ENCODE measurements at regions not wholly inside any gene's neighbourhood (a gene's known extent, or its start where the extent isn't known, plus 50 kb on each side); places are given as distances from the start of the nearest gene placed in this dataset.

DNA sequence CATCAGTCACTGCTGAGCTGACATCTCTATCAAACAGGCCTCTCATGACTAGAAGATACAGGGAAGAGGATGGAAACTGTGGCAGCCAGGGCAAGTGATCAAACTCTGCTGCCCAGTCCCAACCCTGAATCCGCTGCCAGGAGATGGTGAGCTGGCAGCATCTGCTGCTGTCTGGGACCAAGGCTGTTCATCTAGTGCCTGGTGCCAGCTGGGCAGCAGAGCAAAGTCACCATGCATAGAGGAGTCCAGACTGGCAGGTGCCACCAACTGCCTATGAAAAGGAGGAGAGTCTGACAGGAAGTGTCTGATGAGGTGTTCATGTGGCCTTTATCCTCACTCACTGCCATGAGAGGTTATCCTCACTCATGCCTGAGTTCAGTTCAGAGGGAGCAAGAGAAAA lies 518.9 kb downstream of the MID1IP1 start:
- Histone ChIP-seq H3K4me2 (no peak overlapping the region), H3K9me2 (no peaks in the 10 kb centered on the region), H4K20me1 (ENCODE audit: insufficient read depth) (no peaks in the 10 kb centered on the region), H3K36me3 (replicated peaks in 1 of 2; ENCODE audit: control insufficient read depth in 1 of 2, insufficient read depth in 2 of 2, low read length in 1 of 2) (no peaks in the 10 kb centered on the region), H3K4me1 (ENCODE audit: control insufficient read depth in 1 of 2, insufficient read depth in 2 of 2, low read depth in 1 of 2, low read length in 1 of 2) (peaks cover 0 to 7% of the 10 kb centered on the region in 2 experiments; a peak in 1 of 4 replicates), H3K27me3 (ENCODE audit: insufficient read depth) (no peaks in the 10 kb centered on the region), H3K4me3 (ENCODE audit: low read depth in 2 of 2, low read length in 1 of 2) (no peak overlapping the region), H2AFZ (ENCODE audit: low read depth) (no peak overlapping the region), H3F3A (replicated peaks; ENCODE audit: insufficient read depth) (no peaks in the 10 kb centered on the region), H3K79me2 (ENCODE audit: insufficient read depth) (no peaks in the 10 kb centered on the region), H3K9me3 (no peaks in the 10 kb centered on the region), H3K27ac (ENCODE audit: low read depth in 2 of 2, low read length in 1 of 2) (no peak overlapping the region), H3K9ac (no peak overlapping the region)
- no peak for DNase-seq
- ChIA-PET CTCF (no interaction called here), POLR2A (no interaction called here)
- 0% methylated on average over 1 of the region's 1 CpG for WGBS (ENCODE audit: low lambda C conversion rate)
- TF ChIP-seq JUND (IDR thresholded peaks at IDR 0.05) (no peak), ELF1 (IDR thresholded peaks at IDR 0.05) (no peak), FOSL2 (IDR thresholded peaks at IDR 0.05; ENCODE audit: borderline replicate concordance, low read depth) (no peak), TAF1 (IDR thresholded peaks at IDR 0.05; ENCODE audit: borderline replicate concordance, low read depth, low read length) (no peak), SMC3 (IDR thresholded peaks at IDR 0.05; ENCODE audit: low read depth, low read length) (no peak), NFIC (IDR thresholded peaks at IDR 0.05; ENCODE audit: borderline replicate concordance) (no peak), IRF3 (IDR thresholded peaks at IDR 0.05; ENCODE audit: low read depth, low read length) (no peak), RFX5 (IDR thresholded peaks at IDR 0.05; ENCODE audit: low read length) (no peak), RAD21 (IDR thresholded peaks at IDR 0.05; ENCODE audit: low read length) (no peak), ZBTB33 (IDR thresholded peaks at IDR 0.05; ENCODE audit: borderline replicate concordance, low read depth) (no peak), FOXJ3 (CRISPR knock-in tag; IDR thresholded peaks at IDR 0.05) (no peak), CHD2 (IDR thresholded peaks at IDR 0.05; ENCODE audit: low read length, partially characterized antibody) (no peak), NRF1 (IDR thresholded peaks at IDR 0.05; ENCODE audit: low read depth, low read length) (no peak)
- TF ChIP-seq, protein P1, sequence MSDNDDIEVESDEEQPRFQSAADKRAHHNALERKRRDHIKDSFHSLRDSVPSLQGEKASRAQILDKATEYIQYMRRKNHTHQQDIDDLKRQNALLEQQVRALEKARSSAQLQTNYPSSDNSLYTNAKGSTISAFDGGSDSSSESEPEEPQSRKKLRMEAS (IDR thresholded peaks at IDR 0.05; ENCODE audit: low read depth), result no peak
- TF ChIP-seq, protein P2, sequence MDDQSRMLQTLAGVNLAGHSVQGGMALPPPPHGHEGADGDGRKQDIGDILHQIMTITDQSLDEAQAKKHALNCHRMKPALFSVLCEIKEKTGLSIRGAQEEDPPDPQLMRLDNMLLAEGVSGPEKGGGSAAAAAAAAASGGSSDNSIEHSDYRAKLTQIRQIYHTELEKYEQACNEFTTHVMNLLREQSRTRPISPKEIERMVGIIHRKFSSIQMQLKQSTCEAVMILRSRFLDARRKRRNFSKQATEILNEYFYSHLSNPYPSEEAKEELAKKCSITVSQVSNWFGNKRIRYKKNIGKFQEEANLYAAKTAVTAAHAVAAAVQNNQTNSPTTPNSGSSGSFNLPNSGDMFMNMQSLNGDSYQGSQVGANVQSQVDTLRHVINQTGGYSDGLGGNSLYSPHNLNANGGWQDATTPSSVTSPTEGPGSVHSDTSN (IDR thresholded peaks at IDR 0.05), result no peak

DNA sequence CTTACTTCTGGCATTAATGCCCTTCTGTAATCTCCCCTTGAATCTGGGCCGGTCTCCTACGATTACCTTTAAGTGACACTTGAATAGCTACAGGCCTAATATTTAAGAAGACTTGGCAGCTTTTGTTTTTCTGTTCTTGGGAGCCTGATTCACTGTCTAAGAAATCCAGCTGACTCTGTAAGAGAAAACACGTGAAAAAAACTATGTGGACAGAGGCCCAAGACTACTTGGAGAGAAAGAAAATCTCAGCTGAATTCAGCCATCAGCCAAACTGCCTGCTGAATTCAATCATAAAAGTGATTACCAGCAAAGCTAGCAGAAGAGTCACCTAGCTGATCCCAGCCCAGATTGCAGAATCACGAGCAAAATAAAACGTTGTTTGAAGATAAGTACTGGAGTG lies 521.2 kb downstream of the MID1IP1 start:
- no peaks in the 10 kb centered on the region for H3K9me3 ChIP-seq
- H3K4me2 ChIP-seq, result no peak overlapping the region
- no peaks in the 10 kb centered on the region for H3K9me2 ChIP-seq
- peaks cover 0 to 7% of the 10 kb centered on the region in 2 experiments; a peak in 1 of 4 replicates for H3K4me1 ChIP-seq (ENCODE audit: control insufficient read depth in 1 of 2, insufficient read depth in 2 of 2, low read depth in 1 of 2, low read length in 1 of 2)
- no peak overlapping the region for H3K27ac ChIP-seq (ENCODE audit: low read depth in 2 of 2, low read length in 1 of 2)
- WGBS (ENCODE audit: low lambda C conversion rate), result 33% methylated on average over 5 of the region's 5 CpGs
- CTCF ChIA-PET, result interaction anchor here (1.1 kb wide), 1 partner anchor 60 kb away, joined by 3 read pairs; no protein-coding TSS in a partner anchor
- no peaks in the 10 kb centered on the region for H3K79me2 ChIP-seq (ENCODE audit: insufficient read depth)
- DNase-seq, result no peak
- H3K27me3 ChIP-seq (ENCODE audit: insufficient read depth), result no peaks in the 10 kb centered on the region; the same call in 1 of the 2 replicates
- no peaks in the 10 kb centered on the region for H4K20me1 ChIP-seq (ENCODE audit: insufficient read depth)
- no peaks in the 10 kb centered on the region for H3K36me3 ChIP-seq (replicated peaks in 1 of 2; ENCODE audit: control insufficient read depth in 1 of 2, insufficient read depth in 2 of 2, low read length in 1 of 2)
- no peak overlapping the region for H3K4me3 ChIP-seq (ENCODE audit: low read depth in 2 of 2, low read length in 1 of 2)
- H3F3A ChIP-seq (replicated peaks; ENCODE audit: insufficient read depth), result no peaks in the 10 kb centered on the region
- POLR2A ChIA-PET, result no interaction called here
- H3K9ac ChIP-seq, result no peak overlapping the region
- no peak overlapping the region for H2AFZ ChIP-seq (ENCODE audit: low read depth)
- TF ChIP-seq TCF12 (IDR thresholded peaks at IDR 0.05) (no peak), ELF1 (IDR thresholded peaks at IDR 0.05) (no peak), NRF1 (IDR thresholded peaks at IDR 0.05; ENCODE audit: low read depth, low read length) (no peak), GABPA (IDR thresholded peaks at IDR 0.05; ENCODE audit: low read depth) (no peak), GATA2 (CRISPR knock-in tag; IDR thresholded peaks at IDR 0.05) (no peak), RAD21 (IDR thresholded peaks at IDR 0.05; ENCODE audit: low read length) (no peak), RXRA (IDR thresholded peaks at IDR 0.05; ENCODE audit: borderline replicate concordance, low read depth) (no peak), FOXJ3 (CRISPR knock-in tag; IDR thresholded peaks at IDR 0.05) (no peak), TEAD4 (IDR thresholded peaks at IDR 0.05; ENCODE audit: borderline replicate concordance, insufficient read depth) (no peak), FOSL2 (IDR thresholded peaks at IDR 0.05; ENCODE audit: borderline replicate concordance, low read depth) (no peak), CTCF (IDR thresholded peaks at IDR 0.05) (no peak), NFIC (IDR thresholded peaks at IDR 0.05; ENCODE audit: borderline replicate concordance) (no peak), EP300 (IDR thresholded peaks at IDR 0.05; ENCODE audit: borderline replicate concordance in 1 of 2, low read depth in 1 of 2, low read length in 1 of 2) (no peak)
- TF ChIP-seq, protein P3, sequence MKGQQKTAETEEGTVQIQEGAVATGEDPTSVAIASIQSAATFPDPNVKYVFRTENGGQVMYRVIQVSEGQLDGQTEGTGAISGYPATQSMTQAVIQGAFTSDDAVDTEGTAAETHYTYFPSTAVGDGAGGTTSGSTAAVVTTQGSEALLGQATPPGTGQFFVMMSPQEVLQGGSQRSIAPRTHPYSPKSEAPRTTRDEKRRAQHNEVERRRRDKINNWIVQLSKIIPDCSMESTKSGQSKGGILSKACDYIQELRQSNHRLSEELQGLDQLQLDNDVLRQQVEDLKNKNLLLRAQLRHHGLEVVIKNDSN (IDR thresholded peaks at IDR 0.05; ENCODE audit: borderline replicate concordance, low read depth), result no peak
